ENCODE measurements at regions not wholly inside any gene's neighbourhood (a gene's known extent, or its start where the extent isn't known, plus 50 kb on each side); places are given as distances from the start of the nearest gene placed in this dataset.

GRCh38 chr6:82740072-82740471 is 325.6 kb downstream of the UBE3D start:
- DNase-seq (ENCODE audit: low spot score): no peak

- DNase-seq (ENCODE audit: low spot score): no peak
Observed at GRCh38 chr6:82741325-82741995, 324.2 kb downstream of the UBE3D start.

- DNase-seq (ENCODE audit: low spot score): no peak
Observed at GRCh38 chr6:82741996-82742385, 323.6 kb downstream of the UBE3D start.

- DNase-seq (ENCODE audit: low spot score): no peak
Observed at GRCh38 chr6:82744286-82745015, 321.2 kb downstream of the UBE3D start.

- no peak for DNase-seq (ENCODE audit: low spot score)
Observed at GRCh38 chr6:82750556-82750955, 315.1 kb downstream of the UBE3D start.

- DNase-seq (ENCODE audit: low spot score): no peak
Observed at GRCh38 chr6:82751718-82752117, 313.9 kb downstream of the UBE3D start.

- no peak for DNase-seq (ENCODE audit: low spot score)
Observed at GRCh38 chr6:82761674-82762345, 303.8 kb downstream of the UBE3D start.

GRCh38 chr6:82766476-82766875 is 299.2 kb downstream of the UBE3D start:
- no peak for DNase-seq (ENCODE audit: low spot score)

GRCh38 chr6:82767037-82767436 is 298.6 kb downstream of the UBE3D start:
- no peak for DNase-seq (ENCODE audit: low spot score)

- no peak for DNase-seq (ENCODE audit: low spot score)
Observed at GRCh38 chr6:82767447-82767846, 298.2 kb downstream of the UBE3D start.

GRCh38 chr6:82772851-82773717 is 292.6 kb downstream of the UBE3D start:
- DNase-seq (ENCODE audit: low spot score): no peak

- no peak for DNase-seq (ENCODE audit: low spot score)
Observed at GRCh38 chr6:82775361-82775760, 290.3 kb downstream of the UBE3D start.

GRCh38 chr6:82775981-82776380 is 289.7 kb downstream of the UBE3D start:
- no peak for DNase-seq (ENCODE audit: low spot score)

- no peak for DNase-seq (ENCODE audit: low spot score)
Observed at GRCh38 chr6:82779041-82779440, 286.6 kb downstream of the UBE3D start.

- DNase-seq (ENCODE audit: low spot score): no peak
Observed at GRCh38 chr6:82780334-82780733, 285.3 kb downstream of the UBE3D start.

- DNase-seq (ENCODE audit: low spot score): no peak
Observed at GRCh38 chr6:82781620-82782204, 283.9 kb downstream of the UBE3D start.

- DNase-seq (ENCODE audit: low spot score): peak; percentile 37
Observed at GRCh38 chr6:82783587-82784236, 281.9 kb downstream of the UBE3D start.

GRCh38 chr6:82785206-82785605 is 280.4 kb downstream of the UBE3D start:
- DNase-seq (ENCODE audit: low spot score): no peak

GRCh38 chr6:82786248-82786647 is 279.4 kb downstream of the UBE3D start:
- DNase-seq (ENCODE audit: low spot score): no peak

GRCh38 chr6:82795940-82796339 is 269.7 kb downstream of the UBE3D start:
- DNase-seq (ENCODE audit: low spot score): no peak

GRCh38 chr6:82801083-82801482 is 264.6 kb downstream of the UBE3D start:
- no peak for DNase-seq (ENCODE audit: low spot score)
